ENCODE measurements at regions not wholly inside any gene's neighbourhood (a gene's known extent, or its start where the extent isn't known, plus 50 kb on each side); places are given as distances from the start of the nearest gene placed in this dataset.

DNA sequence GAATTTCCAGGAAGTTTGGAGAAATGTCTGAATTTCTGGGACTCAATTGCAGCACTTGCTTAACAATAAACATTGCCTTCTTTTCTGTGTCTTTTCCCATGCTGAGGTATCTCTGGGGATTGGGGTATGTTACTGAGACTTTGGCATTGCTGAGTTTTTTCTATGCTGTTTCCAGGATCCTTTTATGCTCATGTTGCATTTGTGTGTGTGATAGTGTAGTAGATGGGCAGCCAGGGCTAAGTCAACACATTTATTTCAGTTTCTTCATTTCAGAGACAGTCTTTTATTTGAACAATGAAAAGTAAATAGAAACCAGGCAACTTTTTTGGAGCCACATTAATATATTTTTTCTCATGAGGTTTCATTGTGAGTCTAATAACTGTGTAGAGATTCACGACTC lies 1160.3 kb upstream of the TMEM132C start:
- no TSS peak for BruUV-seq (replicated peaks)
- TF ChIP-seq, protein P1, sequence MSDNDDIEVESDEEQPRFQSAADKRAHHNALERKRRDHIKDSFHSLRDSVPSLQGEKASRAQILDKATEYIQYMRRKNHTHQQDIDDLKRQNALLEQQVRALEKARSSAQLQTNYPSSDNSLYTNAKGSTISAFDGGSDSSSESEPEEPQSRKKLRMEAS (IDR thresholded peaks at IDR 0.05; ENCODE audit: insufficient read depth, insufficient read length): no peak
- TF ChIP-seq POLR2A (IDR thresholded peaks at IDR 0.05; ENCODE audit: low read depth, low read length) (no peak), MYC (IDR thresholded peaks at IDR 0.05; ENCODE audit: low read depth, low read length) (no peak), EZH2 (IDR thresholded peaks at IDR 0.05; ENCODE audit: borderline replicate concordance, low read depth, low read length, severe bottlenecking) (no peak)
- TF ChIP-seq, protein P2, sequence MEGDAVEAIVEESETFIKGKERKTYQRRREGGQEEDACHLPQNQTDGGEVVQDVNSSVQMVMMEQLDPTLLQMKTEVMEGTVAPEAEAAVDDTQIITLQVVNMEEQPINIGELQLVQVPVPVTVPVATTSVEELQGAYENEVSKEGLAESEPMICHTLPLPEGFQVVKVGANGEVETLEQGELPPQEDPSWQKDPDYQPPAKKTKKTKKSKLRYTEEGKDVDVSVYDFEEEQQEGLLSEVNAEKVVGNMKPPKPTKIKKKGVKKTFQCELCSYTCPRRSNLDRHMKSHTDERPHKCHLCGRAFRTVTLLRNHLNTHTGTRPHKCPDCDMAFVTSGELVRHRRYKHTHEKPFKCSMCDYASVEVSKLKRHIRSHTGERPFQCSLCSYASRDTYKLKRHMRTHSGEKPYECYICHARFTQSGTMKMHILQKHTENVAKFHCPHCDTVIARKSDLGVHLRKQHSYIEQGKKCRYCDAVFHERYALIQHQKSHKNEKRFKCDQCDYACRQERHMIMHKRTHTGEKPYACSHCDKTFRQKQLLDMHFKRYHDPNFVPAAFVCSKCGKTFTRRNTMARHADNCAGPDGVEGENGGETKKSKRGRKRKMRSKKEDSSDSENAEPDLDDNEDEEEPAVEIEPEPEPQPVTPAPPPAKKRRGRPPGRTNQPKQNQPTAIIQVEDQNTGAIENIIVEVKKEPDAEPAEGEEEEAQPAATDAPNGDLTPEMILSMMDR (IDR thresholded peaks at IDR 0.05; ENCODE audit: extremely low read depth in 1 of 2, insufficient read depth in 1 of 2, low read depth in 1 of 2, low read length in 2 of 2): no peak
- Histone ChIP-seq H3K9me3 (replicated peaks; ENCODE audit: control insufficient read depth, insufficient read depth, low read length) (no peaks in the 10 kb centered on the region), H3K79me2 (ENCODE audit: control insufficient read depth, insufficient read depth, low read length) (no peaks in the 10 kb centered on the region), H3K4me3 (replicated peaks in 1 of 3; ENCODE audit: insufficient read depth in 1 of 3, low read depth in 1 of 3, low read length in 3 of 3) (no peak overlapping the region), H3K4me2 (ENCODE audit: insufficient read depth, low read length) (no peak overlapping the region), H3K27ac (ENCODE audit: insufficient read depth, low read depth, low read length) (no peak overlapping the region), H3K27me3 (ENCODE audit: control insufficient read depth in 2 of 2, insufficient read depth in 2 of 2, low read length in 2 of 2) (no peaks in the 10 kb centered on the region), H3K9ac (replicated peaks; ENCODE audit: extremely low read depth, insufficient read depth, low read length) (no peak overlapping the region), H3K36me3 (ENCODE audit: control insufficient read depth in 2 of 2, extremely low read depth in 1 of 2, insufficient read depth in 2 of 2, low read length in 2 of 2) (no peaks in the 10 kb centered on the region), H3K4me1 (ENCODE audit: control insufficient read depth, extremely low read depth, insufficient read depth, low read length) (no peaks in the 10 kb centered on the region), H4K20me1 (replicated peaks; ENCODE audit: control insufficient read depth, extremely low read depth, insufficient read depth, low read length) (no peaks in the 10 kb centered on the region), H3K9me1 (replicated peaks; ENCODE audit: control insufficient read depth, extremely low read depth, insufficient read depth, low read length) (no peaks in the 10 kb centered on the region), H2AFZ (ENCODE audit: low read depth, low read length) (no peak overlapping the region)
- dilution Hi-C loops (cut with MboI; ENCODE audit: extremely low pct_ligation_motif_present, low sequenced_read_pairs): no loop called here
- CTCF ChIA-PET: no interaction called here
- DNase-seq (ENCODE audit: low read depth, low spot score): no peak
- intact Hi-C loops (cut with micrococcal nuclease): loop anchor here (10.0 kb wide), 1 partner anchor 958 kb away; no protein-coding TSS in a partner anchor
- POLR2A ChIA-PET: no interaction called here
- FAIRE-seq: no peak

DNA sequence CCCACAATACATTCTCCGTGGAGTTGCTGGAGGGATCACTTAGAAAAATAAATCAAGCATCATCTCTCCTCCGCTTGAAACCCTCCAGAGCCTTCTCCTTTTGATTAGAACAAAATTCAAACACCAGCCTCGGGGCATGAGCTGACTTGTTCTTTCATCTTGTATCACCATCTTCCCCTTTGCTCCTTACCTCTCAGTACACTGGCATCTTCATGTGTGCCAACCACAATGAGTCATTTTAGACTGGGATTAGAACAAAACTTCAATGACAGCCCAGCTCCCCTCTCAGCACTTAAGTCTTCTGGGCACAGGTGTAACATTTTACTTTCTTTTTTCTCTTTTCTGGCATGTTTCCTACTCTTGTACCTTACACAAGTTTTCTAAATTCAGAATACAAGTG lies 1159.2 kb upstream of the TMEM132C start:
- Histone ChIP-seq H3K27ac (ENCODE audit: insufficient read depth, low read depth, low read length) (no peak overlapping the region), H3K4me1 (ENCODE audit: control insufficient read depth, extremely low read depth, insufficient read depth, low read length) (no peaks in the 10 kb centered on the region), H3K27me3 (ENCODE audit: control insufficient read depth in 2 of 2, insufficient read depth in 2 of 2, low read length in 2 of 2) (no peaks in the 10 kb centered on the region), H3K36me3 (ENCODE audit: control insufficient read depth in 2 of 2, extremely low read depth in 1 of 2, insufficient read depth in 2 of 2, low read length in 2 of 2) (no peaks in the 10 kb centered on the region), H3K9me1 (replicated peaks; ENCODE audit: control insufficient read depth, extremely low read depth, insufficient read depth, low read length) (no peaks in the 10 kb centered on the region), H3K4me2 (ENCODE audit: insufficient read depth, low read length) (no peak overlapping the region), H3K9me3 (replicated peaks; ENCODE audit: control insufficient read depth, insufficient read depth, low read length) (no peaks in the 10 kb centered on the region), H3K9ac (replicated peaks; ENCODE audit: extremely low read depth, insufficient read depth, low read length) (no peak overlapping the region), H3K79me2 (ENCODE audit: control insufficient read depth, insufficient read depth, low read length) (no peaks in the 10 kb centered on the region), H2AFZ (ENCODE audit: low read depth, low read length) (no peak overlapping the region), H4K20me1 (replicated peaks; ENCODE audit: control insufficient read depth, extremely low read depth, insufficient read depth, low read length) (no peaks in the 10 kb centered on the region), H3K4me3 (replicated peaks in 1 of 3; ENCODE audit: insufficient read depth in 1 of 3, low read depth in 1 of 3, low read length in 3 of 3) (no peak overlapping the region)
- TF ChIP-seq FOS (IDR thresholded peaks at IDR 0.05; ENCODE audit: borderline replicate concordance, insufficient read depth, low read length): no peak
- no peak for TF ChIP-seq POLR2A (IDR thresholded peaks at IDR 0.05; ENCODE audit: low read depth, low read length)
- CTCF ChIA-PET: no interaction called here
- intact Hi-C loops (cut with micrococcal nuclease) (loop anchor here (10.0 kb wide), 1 partner anchor 957 kb away; no protein-coding TSS in a partner anchor), dilution Hi-C loops (cut with MboI; ENCODE audit: extremely low pct_ligation_motif_present, low sequenced_read_pairs) (no loop called here)
- no TSS peak for BruUV-seq (replicated peaks)
- FAIRE-seq (no peak), DNase-seq (ENCODE audit: low read depth, low spot score) (no peak)
- POLR2A ChIA-PET: no interaction called here

Data from endothelial cell of umbilical vein (primary cell).